ENCODE measurements at regions not wholly inside any gene's neighbourhood (a gene's known extent, or its start where the extent isn't known, plus 50 kb on each side); places are given as distances from the start of the nearest gene placed in this dataset.

GRCh38 chr13:94798738-94799137 is 86.4 kb upstream of the SOX21 start:
- TF ChIP-seq, protein P1, sequence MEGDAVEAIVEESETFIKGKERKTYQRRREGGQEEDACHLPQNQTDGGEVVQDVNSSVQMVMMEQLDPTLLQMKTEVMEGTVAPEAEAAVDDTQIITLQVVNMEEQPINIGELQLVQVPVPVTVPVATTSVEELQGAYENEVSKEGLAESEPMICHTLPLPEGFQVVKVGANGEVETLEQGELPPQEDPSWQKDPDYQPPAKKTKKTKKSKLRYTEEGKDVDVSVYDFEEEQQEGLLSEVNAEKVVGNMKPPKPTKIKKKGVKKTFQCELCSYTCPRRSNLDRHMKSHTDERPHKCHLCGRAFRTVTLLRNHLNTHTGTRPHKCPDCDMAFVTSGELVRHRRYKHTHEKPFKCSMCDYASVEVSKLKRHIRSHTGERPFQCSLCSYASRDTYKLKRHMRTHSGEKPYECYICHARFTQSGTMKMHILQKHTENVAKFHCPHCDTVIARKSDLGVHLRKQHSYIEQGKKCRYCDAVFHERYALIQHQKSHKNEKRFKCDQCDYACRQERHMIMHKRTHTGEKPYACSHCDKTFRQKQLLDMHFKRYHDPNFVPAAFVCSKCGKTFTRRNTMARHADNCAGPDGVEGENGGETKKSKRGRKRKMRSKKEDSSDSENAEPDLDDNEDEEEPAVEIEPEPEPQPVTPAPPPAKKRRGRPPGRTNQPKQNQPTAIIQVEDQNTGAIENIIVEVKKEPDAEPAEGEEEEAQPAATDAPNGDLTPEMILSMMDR (IDR thresholded peaks at IDR 0.05), result no peak
- TF ChIP-seq POLR2A (IDR thresholded peaks at IDR 0.05) (no peak), EP300 (IDR thresholded peaks at IDR 0.05) (no peak)
